HG03558 (cell line): ENCODE measurements at regions not wholly inside any gene's neighbourhood (a gene's known extent, or its start where the extent isn't known, plus 50 kb on each side); places are given as distances from the start of the nearest gene placed in this dataset.

Experiments
- ATAC-seq: cut with Tn5 transposase; IDR thresholded peaks from one replicate; pipeline ENCODE4 v1.9.1; 2021; ENCODE audit warnings: moderate number of reproducible peaks; ENCODE audit not compliant: unreplicated experiment; ENCODE audit errors: extremely low read depth

GRCh38 chr7:17631061-17631460 is 309.2 kb downstream of the SNX13 start:
- no peak for ATAC-seq

- no peak for ATAC-seq
Measured at GRCh38 chr7:17632384-17632783, 307.9 kb downstream of the SNX13 start.

GRCh38 chr7:17633067-17633466 is 307.2 kb downstream of the SNX13 start:
- no peak for ATAC-seq

- ATAC-seq, result no peak
Measured at GRCh38 chr7:17638727-17639126, 301.6 kb downstream of the SNX13 start.

DNA sequence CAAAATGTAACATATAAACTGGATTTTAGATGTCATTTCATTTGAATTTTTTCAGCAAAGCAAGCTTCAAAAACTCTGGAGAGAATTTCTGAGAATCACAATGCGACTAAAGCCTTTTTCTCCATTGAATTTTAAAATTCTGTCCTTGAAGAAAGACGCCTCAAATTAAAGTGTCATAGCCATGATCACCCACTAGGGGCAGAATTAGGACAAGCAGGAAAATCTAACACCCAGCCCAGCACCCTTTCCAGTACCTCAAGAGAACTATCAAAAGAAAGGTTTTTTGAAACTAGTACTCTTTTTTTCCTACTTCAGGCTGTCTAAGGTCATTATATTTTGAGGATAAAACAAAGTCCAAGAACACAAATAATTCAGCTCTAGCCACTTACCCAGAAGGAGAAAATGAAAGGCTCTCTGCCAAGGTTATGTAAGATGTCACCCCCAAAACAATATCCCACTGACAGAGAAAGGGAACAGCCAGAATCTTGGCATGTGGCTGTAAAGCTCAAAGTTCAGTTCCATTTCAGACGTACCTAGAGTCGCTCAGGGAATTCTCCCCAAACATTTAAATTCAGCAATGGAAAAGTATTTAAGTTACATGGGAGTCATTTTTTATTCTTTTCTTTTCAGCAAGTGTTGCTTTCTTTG is 299.4 kb downstream of the SNX13 start:
- ATAC-seq, result no peak

- ATAC-seq, result no peak
Measured at GRCh38 chr7:17645500-17645899, 294.8 kb downstream of the SNX13 start.

DNA sequence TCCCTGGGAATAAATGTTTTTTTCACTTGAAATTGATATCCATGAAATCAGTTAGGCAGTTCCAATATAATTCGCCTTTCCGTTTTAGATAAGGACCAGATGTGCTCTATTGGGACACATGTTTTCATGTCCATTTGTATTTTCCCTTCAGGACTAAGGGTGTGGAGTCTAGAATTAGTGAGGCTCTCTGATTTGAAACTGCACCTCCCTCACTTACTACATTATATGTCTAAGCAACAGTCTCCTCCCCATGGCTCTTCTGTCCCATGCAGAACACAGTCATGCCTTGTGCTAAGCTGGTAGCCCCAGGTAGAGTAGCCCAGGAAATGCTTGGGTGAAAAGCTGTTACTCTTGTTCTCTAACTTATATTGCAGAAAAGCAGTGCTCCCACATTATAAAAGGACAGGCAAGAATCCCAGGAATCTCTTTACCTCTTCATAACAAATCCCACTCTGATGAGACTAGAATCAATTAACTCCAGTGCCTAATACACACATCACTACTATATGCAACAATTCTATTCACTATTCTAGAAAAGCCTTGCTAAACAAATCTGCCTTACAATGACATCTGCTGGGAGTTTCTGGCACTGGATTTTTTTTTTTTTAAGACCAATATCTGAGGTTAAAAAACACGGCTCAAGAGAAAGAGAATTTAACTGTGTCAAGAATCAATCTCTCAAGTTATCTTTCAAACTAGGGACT is 293.9 kb downstream of the SNX13 start:
- no peak for ATAC-seq

- no peak for ATAC-seq
Measured at GRCh38 chr7:17651341-17651740, 289.0 kb downstream of the SNX13 start.

- ATAC-seq, result no peak
Measured at GRCh38 chr7:17651863-17652385, 288.4 kb downstream of the SNX13 start.

DNA sequence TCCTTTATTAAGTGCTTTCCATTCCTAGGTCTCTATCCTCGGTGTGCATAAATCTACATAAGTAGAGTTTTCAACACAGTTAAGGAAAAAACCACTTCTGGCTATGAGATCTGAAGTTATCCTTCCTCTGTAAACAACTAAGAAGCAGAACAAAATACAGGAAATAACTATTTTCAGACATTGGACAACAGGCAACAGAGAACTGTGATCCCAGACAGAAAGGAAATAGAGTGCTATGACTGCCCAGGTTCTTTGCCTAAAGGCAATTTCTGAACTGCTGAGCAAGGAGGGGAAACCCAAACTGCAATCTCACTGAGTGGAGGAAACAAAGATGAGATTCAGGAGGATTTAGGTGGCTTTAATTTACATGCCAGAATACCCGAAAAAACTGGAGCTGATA is 285.4 kb downstream of the SNX13 start:
- no peak for ATAC-seq

GRCh38 chr7:17659126-17659525 is 281.2 kb downstream of the SNX13 start:
- no peak for ATAC-seq

DNA sequence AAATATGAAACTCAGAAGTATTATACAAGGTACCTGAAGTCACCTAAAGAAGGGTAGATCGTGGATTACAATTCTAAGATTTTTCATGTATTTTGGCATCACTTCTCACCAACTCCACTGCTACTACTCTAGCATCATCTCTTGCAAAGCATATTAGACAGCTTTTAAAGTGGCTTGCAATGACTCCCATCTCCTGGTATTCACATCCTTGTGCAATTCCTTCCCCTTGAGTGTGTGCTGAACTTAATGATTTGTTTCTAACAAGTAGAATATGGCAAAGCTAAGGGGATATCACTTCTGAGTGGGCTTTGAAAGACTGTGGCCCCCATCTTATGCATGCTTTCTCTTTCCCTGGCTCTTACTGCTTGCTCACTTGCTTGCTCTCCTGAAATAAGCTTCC is 280.2 kb downstream of the SNX13 start:
- no peak for ATAC-seq

DNA sequence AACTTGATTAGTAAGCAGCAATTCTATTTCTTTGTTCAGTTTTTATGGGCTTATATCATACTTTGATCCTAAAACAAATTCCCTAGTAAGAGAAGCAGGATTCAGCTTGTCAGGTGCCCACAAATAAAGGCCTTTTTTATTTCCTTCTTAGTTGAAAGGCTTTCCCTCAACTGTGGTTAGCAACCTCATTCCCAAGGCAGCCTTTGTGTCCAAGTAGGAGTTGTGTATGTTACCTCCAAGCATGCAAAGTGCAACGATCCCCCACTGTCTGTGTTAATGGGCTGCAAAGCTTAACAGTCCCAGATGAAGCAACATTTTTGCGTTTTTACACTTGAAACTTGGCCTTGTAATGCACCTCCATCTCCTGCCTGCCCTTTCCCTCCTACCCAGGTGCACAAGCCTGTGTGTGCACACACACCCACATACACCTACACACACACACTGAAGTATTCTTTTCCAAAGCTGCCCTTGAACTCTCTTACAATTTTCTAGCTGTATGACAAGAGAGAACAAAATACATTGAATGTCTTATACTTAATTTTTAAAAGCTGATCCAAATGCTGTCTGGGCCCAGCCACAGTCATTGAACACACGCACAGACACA is 278.2 kb downstream of the SNX13 start:
- no peak for ATAC-seq

- no peak for ATAC-seq
Measured at GRCh38 chr7:17663061-17663675, 277.1 kb downstream of the SNX13 start.

- ATAC-seq, result no peak
Measured at GRCh38 chr7:17665029-17665428, 275.3 kb downstream of the SNX13 start.

- no peak for ATAC-seq
Measured at GRCh38 chr7:17668122-17668521, 272.2 kb downstream of the SNX13 start.

GRCh38 chr7:17669204-17669603 is 271.1 kb downstream of the SNX13 start:
- ATAC-seq, result no peak

GRCh38 chr7:17671956-17672355 is 268.3 kb downstream of the SNX13 start:
- no peak for ATAC-seq

GRCh38 chr7:17672783-17673182 is 267.5 kb downstream of the SNX13 start:
- no peak for ATAC-seq

DNA sequence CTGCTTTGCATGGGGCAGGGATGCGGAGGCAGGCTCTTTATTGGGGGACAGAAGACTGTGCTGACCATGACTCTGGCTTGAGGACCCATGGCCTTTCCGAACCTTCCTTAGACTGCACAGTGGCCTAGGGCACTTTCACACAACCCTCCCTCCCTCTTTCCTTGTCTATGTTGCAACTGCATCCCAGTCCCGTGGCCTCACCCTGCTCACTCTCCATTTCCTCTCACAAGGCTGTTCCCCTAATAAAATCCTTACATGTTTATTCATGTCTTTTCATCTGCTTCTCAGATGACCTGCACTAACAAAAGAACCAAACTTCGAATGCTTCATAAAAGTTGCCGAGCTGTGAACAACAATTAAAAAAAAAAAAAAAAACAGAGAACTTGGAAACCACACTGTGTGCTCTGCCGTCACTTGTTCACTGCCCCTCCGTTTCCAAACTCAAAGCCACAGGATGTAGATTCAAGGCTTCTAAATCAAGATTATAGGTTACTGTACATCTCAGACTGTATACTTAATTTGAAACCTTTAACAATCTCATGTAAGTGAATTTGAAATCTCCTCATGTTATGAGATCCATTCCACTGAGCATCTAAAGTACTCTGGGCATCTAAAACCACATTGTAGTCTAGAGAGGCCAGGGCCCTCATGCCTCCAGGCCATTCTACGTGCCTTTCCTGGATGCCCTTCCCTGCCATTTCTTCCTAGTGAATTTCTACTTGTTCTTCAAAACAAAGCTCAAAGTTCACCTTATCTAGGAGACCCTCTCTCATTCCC is 265.9 kb downstream of the SNX13 start:
- ATAC-seq, result no peak
